LNCaP clone FGC (cell line): ENCODE measurements at regions not wholly inside any gene's neighbourhood (a gene's known extent, or its start where the extent isn't known, plus 50 kb on each side); places are given as distances from the start of the nearest gene placed in this dataset.

ENCODE experiments used
- DNase-seq: peaks from one replicate; pipeline ENCODE4 v3.0.0-alpha.2; 2011; ENCODE audit warnings: low read depth
- H3K4me3 ChIP-seq: 2 replicates; pipeline ENCODE4 v1.5.1; 2011; ENCODE audit warnings: mild to moderate bottlenecking, low read depth, low read length, control low read depth
- TF ChIP-seq, protein P1 (sequence below): IDR thresholded peaks from 2 replicates; pipeline ENCODE4 v1.5.1; 2012; ENCODE audit warnings: mild to moderate bottlenecking; ENCODE audit not compliant: control insufficient read depth, insufficient read depth; ENCODE audit errors: extremely low read depth

DNA sequence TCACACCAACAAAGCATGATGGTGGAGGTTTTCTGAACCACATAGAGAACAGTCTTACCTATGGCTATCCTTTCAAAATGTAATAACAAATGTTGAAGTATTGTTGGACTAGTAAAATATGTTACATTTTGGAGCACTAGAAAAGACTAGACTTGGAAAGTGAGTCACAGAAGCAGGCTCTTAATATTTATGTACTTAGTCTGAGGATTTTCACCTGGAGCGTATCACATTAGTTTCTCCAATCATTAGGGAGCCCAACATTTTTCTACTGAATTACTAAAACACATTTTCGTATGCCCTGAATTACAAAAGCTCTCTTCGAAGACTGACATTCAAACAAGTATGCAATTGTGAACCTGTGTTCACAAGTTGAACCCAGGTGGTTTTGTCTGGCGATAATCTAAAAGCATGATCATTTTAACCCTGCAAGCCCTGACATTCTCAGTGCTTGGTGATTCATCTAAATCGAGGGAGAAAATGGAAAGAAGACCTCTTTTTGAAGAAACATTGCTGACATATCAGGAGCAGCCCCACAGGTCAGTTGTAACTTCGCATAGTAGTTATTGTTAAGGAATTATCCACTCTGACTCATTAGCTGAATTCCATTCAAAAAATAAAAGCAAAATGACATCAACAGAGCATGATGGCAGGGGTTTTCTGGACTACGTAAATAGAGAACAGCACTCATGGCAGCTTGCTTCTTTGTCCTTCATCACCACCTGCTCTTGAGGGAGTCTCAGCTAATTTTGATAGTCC, 679.8 kb upstream of the NECTIN3 start:
- no peak for DNase-seq
- TF ChIP-seq, protein P1, sequence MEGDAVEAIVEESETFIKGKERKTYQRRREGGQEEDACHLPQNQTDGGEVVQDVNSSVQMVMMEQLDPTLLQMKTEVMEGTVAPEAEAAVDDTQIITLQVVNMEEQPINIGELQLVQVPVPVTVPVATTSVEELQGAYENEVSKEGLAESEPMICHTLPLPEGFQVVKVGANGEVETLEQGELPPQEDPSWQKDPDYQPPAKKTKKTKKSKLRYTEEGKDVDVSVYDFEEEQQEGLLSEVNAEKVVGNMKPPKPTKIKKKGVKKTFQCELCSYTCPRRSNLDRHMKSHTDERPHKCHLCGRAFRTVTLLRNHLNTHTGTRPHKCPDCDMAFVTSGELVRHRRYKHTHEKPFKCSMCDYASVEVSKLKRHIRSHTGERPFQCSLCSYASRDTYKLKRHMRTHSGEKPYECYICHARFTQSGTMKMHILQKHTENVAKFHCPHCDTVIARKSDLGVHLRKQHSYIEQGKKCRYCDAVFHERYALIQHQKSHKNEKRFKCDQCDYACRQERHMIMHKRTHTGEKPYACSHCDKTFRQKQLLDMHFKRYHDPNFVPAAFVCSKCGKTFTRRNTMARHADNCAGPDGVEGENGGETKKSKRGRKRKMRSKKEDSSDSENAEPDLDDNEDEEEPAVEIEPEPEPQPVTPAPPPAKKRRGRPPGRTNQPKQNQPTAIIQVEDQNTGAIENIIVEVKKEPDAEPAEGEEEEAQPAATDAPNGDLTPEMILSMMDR, result no peak
- H3K4me3 ChIP-seq, result no peak overlapping the region

DNA sequence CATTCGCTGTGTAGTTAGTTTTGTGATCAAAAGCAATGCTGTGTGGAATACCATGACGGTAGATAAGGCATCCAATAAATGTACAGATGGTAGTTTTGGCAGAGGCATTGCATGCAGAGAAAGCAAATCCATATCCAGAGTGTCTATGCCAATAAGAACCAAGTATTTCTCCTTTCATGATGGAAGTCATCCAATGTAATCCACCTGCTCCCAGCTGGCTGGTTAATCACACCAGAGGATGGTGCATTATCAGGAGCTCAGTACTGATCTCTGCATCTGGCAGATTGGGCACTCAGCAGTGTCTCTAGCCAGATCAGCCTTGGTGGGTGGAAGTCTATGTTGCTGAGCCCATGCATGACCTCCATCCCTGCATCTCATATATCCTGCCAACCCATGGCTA, 677.7 kb upstream of the NECTIN3 start:
- H3K4me3 ChIP-seq, result no peak overlapping the region
- no peak for DNase-seq
- TF ChIP-seq, protein P1, result no peak

DNA sequence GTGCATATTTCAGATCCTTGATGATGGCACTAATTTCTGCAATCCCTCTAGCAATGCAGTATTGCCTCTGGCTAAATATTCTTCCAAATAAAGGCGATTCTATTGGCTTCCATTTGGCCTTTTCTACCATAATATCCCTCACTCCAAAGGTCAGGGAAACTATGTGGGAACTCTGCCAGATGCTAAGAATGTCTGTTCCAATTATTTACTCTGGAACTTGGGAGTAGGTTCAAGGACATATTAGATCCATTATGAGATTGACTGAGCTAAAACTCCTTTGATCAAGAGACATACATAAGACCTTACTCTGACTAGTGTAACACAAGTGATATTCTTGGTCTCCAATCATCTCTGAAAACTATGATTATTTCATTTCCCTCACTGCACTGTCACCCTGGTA, 674.5 kb upstream of the NECTIN3 start:
- TF ChIP-seq, protein P1, result no peak
- H3K4me3 ChIP-seq, result no peak overlapping the region
- no peak for DNase-seq

DNA sequence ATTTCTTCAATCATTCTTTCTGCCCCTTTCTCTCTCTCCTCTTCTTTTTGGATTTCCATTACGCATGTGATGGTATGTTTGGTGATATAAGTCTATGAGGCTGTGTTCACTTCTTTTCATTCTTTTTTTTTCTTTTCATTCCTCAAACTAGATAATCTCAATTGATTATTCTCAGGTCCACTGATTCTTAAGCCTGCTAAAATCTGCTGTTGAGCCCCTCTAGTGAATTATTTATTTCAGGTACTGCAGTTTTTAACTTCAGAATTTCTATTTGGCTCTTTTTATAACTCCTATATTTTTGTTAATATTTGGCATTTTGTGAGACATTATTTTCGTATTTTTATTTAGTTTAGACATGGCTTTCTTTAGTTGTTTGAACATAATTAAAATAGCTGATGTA, 671.3 kb upstream of the NECTIN3 start:
- H3K4me3 ChIP-seq, result no peak overlapping the region
- TF ChIP-seq, protein P1, result no peak
- no peak for DNase-seq

DNA sequence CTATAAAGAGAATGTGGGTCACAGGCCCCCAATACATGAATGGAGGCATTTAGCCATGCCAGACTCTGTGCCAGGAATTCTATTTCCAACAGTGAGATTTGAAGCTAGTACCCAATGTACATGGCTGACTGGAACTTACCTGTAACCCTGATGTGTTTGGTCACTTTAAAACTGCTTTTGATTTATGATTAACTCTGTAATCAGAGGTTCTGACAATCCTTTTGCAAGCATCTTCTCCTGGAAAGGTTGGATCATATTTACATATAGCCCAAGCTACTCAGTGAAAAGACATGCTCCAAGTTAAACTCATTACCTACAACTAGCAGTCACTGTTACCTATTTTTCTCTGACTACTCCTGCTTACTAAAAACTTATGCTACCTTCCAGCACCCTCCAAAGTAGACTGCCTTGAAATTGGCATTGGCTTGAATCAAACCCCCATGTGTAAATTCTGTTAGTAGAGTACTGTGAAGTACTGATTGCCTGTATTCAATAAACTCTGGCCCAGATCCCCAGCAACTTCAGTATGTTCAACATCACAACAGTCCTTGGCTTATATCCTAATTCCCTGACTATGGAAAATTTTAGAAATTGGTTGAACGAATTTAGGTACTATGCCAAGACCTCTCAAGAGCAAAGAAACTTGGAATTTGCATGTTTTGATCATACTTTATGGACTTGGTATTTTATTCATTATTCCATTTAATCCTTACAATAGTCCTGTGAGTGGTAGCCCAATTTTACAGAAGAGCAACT, 665.6 kb upstream of the NECTIN3 start:
- DNase-seq, result no peak
- H3K4me3 ChIP-seq, result no peak overlapping the region
- TF ChIP-seq, protein P1, result no peak

DNA sequence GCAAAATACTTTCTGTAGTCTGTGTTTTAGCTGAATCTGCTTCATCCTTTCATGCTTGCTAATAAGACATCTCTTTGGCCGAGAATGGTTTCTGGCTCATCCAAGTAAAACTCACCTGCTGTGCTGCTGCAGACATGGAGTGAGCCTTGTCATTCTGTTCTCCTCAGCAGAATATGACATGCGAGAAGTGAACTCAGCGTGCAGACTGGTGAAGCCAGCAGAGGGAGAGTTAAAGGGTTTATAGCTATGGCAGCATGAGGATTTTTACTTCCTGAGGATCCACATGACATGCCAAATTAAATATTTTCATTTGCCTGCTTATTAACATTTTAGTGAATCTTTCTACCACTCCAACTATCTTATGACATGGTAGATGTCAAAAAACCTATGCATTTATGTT, 658.4 kb upstream of the NECTIN3 start:
- TF ChIP-seq, protein P1, result no peak
- no peak for DNase-seq
- H3K4me3 ChIP-seq, result no peak overlapping the region
